HEK293 (cell line): ENCODE measurements at regions not wholly inside any gene's neighbourhood (a gene's known extent, or its start where the extent isn't known, plus 50 kb on each side); places are given as distances from the start of the nearest gene placed in this dataset.

Experiments
- CTCF ChIA-PET: fragments of 350-600 bp; formaldehyde crosslinking; extraction: SDS; loops from one replicate; lab custom pipeline; 2021; ENCODE audit warnings: antibody characterized with exemption; lab: Yijun Ruan, JAX
- POLR2A ChIA-PET: fragments of 300-600 bp; formaldehyde crosslinking; extraction: SDS; loops from one replicate; lab custom pipeline; 2020; ENCODE audit warnings: antibody characterized with exemption, inconsistent platforms; lab: Yijun Ruan, JAX
- H3K27ac ChIP-seq: fragments of 200-500 bp; sonication (Bioruptor generic); 2 replicates; pipeline ENCODE4 v1.5.1; 2014; ENCODE audit warnings: low read depth, low read length, control low read depth, inconsistent platforms; ENCODE audit errors: extremely low read depth
- H3K36me3 ChIP-seq, 2 experiments: fragments of 200-500 bp in 1 of 2; sonication (Bioruptor generic) in 1 of 2; 1 replicate in 1 of 2; 2 replicates in 1 of 2; pipeline ENCODE4 v1.5.1; 2014 to 2017; ENCODE audit warnings: inconsistent platforms in 2 of 2, low read length in 2 of 2; ENCODE audit not compliant: control insufficient read depth in 2 of 2, insufficient read depth in 1 of 2
- H3K4me1 ChIP-seq: fragments of 200-500 bp; sonication (Bioruptor generic); 2 replicates; pipeline ENCODE4 v1.5.1; 2014; ENCODE audit warnings: mild to moderate bottlenecking, low read length, inconsistent platforms; ENCODE audit not compliant: control insufficient read depth, insufficient read depth
- H3K4me3 ChIP-seq: 2 replicates; pipeline ENCODE4 v1.5.1; 2011; ENCODE audit warnings: low read depth, mild to moderate bottlenecking, control low read depth, low read length, moderate library complexity
- H3K9me3 ChIP-seq: fragments of 200-500 bp; sonication (Bioruptor generic); 2 replicates; pipeline ENCODE4 v1.5.1; 2014; ENCODE audit warnings: low read depth, low read length, inconsistent platforms; ENCODE audit not compliant: control insufficient read depth, insufficient read depth
- BCL11B ChIP-seq: fragments of 450-650 bp; formaldehyde crosslinking; IDR thresholded peaks from 2 replicates; pipeline ENCODE4 v1.5.1; 2016; ENCODE audit warnings: low read depth, missing biosample characterization, missing genetic modification characterization
- FEZF1 ChIP-seq: fragments of 450-650 bp; formaldehyde crosslinking; IDR thresholded peaks from 2 replicates; pipeline ENCODE4 v1.5.1; 2016; ENCODE audit warnings: missing biosample characterization, missing genetic modification characterization
- KLF16 ChIP-seq: fragments of 450-650 bp; formaldehyde crosslinking; IDR thresholded peaks from 2 replicates; pipeline ENCODE4 v1.5.1; 2017; ENCODE audit warnings: missing biosample characterization, missing genetic modification characterization
- KLF7 ChIP-seq: fragments of 450-650 bp; formaldehyde crosslinking; IDR thresholded peaks from 2 replicates; pipeline ENCODE4 v1.5.1; 2016; ENCODE audit warnings: missing biosample characterization, missing genetic modification characterization, borderline replicate concordance
- MYNN ChIP-seq: fragments of 450-650 bp; formaldehyde crosslinking; IDR thresholded peaks from 2 replicates; pipeline ENCODE4 v1.5.1; 2016; ENCODE audit warnings: missing biosample characterization, missing genetic modification characterization, borderline replicate concordance
- PRDM6 ChIP-seq: fragments of 450-650 bp; formaldehyde crosslinking; IDR thresholded peaks from 2 replicates; pipeline ENCODE4 v1.5.1; 2017; ENCODE audit warnings: missing biosample characterization, missing genetic modification characterization
- TRIM28 ChIP-seq: IDR thresholded peaks from 2 replicates; pipeline ENCODE4 v1.6.1; 2011; ENCODE audit warnings: low read length, control low read depth, borderline replicate concordance
- YY1 ChIP-seq: fragments of 450-650 bp; formaldehyde crosslinking; IDR thresholded peaks from 2 replicates; pipeline ENCODE4 v1.5.1; 2018; ENCODE audit warnings: missing biosample characterization, missing genetic modification characterization
- ZBTB17 ChIP-seq: fragments of 450-650 bp; formaldehyde crosslinking; IDR thresholded peaks from 2 replicates; pipeline ENCODE4 v1.5.1; 2016; ENCODE audit warnings: missing biosample characterization, missing genetic modification characterization
- ZBTB8A ChIP-seq: fragments of 450-650 bp; formaldehyde crosslinking; IDR thresholded peaks from 2 replicates; pipeline ENCODE4 v1.5.1; 2016; ENCODE audit warnings: missing biosample characterization, missing genetic modification characterization
- ZNF214 ChIP-seq: fragments of 450-650 bp; formaldehyde crosslinking; IDR thresholded peaks from 2 replicates; pipeline ENCODE4 v1.5.1; 2017; ENCODE audit warnings: missing biosample characterization, mild to moderate bottlenecking, missing genetic modification characterization, borderline replicate concordance
- ZNF274 ChIP-seq, 2 experiments: fragments of 200-500 bp in 1 of 2; fragments of 450-650 bp in 1 of 2; sonication (Bioruptor generic) in 1 of 2; formaldehyde crosslinking in 1 of 2; IDR thresholded peaks; 2 replicates each; pipeline versions ENCODE4 v1.5.1 to v1.6.1; 2014 to 2016; ENCODE audit warnings: borderline replicate concordance in 1 of 2, inconsistent platforms in 1 of 2, low read length in 1 of 2, missing biosample characterization in 1 of 2, missing genetic modification characterization in 1 of 2
- ZNF433 ChIP-seq: fragments of 450-650 bp; formaldehyde crosslinking; IDR thresholded peaks from 2 replicates; pipeline ENCODE4 v1.5.1; 2016; ENCODE audit warnings: missing biosample characterization, missing genetic modification characterization, low read depth
- ZNF530 ChIP-seq: fragments of 450-650 bp; formaldehyde crosslinking; IDR thresholded peaks from 2 replicates; pipeline ENCODE4 v1.5.1; 2016; ENCODE audit warnings: low read depth, missing biosample characterization, missing genetic modification characterization
- ZNF548 ChIP-seq: fragments of 450-650 bp; formaldehyde crosslinking; IDR thresholded peaks from 2 replicates; pipeline ENCODE4 v1.5.1; 2016; ENCODE audit warnings: missing biosample characterization, missing genetic modification characterization
- ZNF600 ChIP-seq: fragments of 450-650 bp; formaldehyde crosslinking; IDR thresholded peaks from 2 replicates; pipeline ENCODE4 v1.5.1; 2016; ENCODE audit warnings: missing biosample characterization, missing genetic modification characterization
- ZNF707 ChIP-seq: fragments of 450-650 bp; formaldehyde crosslinking; IDR thresholded peaks from 2 replicates; pipeline ENCODE4 v1.5.1; 2016; ENCODE audit warnings: missing biosample characterization, missing genetic modification characterization
- ZNF791 ChIP-seq: fragments of 450-650 bp; formaldehyde crosslinking; IDR thresholded peaks from 2 replicates; pipeline ENCODE4 v1.5.1; 2016; ENCODE audit warnings: missing biosample characterization, missing genetic modification characterization
- ZSCAN30 ChIP-seq: fragments of 450-650 bp; IDR thresholded peaks from 2 replicates; pipeline ENCODE4 v1.5.1; 2018; ENCODE audit warnings: missing biosample characterization, mild to moderate bottlenecking, missing genetic modification characterization, moderate library complexity
- TF ChIP-seq, protein P1 (sequence below): fragments of 450-650 bp; formaldehyde crosslinking; IDR thresholded peaks from 2 replicates; pipeline ENCODE4 v1.5.1; 2017; ENCODE audit warnings: missing biosample characterization, missing genetic modification characterization
- TF ChIP-seq, protein P2 (sequence below): fragments of 450-650 bp; formaldehyde crosslinking; IDR thresholded peaks from 2 replicates; pipeline ENCODE4 v1.5.1; 2016; ENCODE audit warnings: missing biosample characterization, missing genetic modification characterization

- TF ChIP-seq ZBTB17 (tag by site-specific recombination) (no peak), TRIM28 (no peak), ZNF214 (tag by site-specific recombination) (no peak), ZSCAN30 (tag by site-specific recombination) (no peak), ZNF600 (tag by site-specific recombination) (no peak), ZNF548 (tag by site-specific recombination) (no peak)
These were observed 72.2 kb upstream of the ADRB1 start (continued) for GRCh38 chr10:113971349-113971973.

- ChIA-PET CTCF (no interaction called here), POLR2A (no interaction called here)
- no peak overlapping the region for H3K27ac ChIP-seq
- H3K9me3 ChIP-seq, result no peaks in the 10 kb centered on the region
- TF ChIP-seq, protein P1, sequence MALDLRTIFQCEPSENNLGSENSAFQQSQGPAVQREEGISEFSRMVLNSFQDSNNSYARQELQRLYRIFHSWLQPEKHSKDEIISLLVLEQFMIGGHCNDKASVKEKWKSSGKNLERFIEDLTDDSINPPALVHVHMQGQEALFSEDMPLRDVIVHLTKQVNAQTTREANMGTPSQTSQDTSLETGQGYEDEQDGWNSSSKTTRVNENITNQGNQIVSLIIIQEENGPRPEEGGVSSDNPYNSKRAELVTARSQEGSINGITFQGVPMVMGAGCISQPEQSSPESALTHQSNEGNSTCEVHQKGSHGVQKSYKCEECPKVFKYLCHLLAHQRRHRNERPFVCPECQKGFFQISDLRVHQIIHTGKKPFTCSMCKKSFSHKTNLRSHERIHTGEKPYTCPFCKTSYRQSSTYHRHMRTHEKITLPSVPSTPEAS, result no peak
- TF ChIP-seq ZBTB8A (tag by site-specific recombination), result no peak
- TF ChIP-seq ZNF791 (tag by site-specific recombination), result no peak
- TF ChIP-seq, all 188 proteins: peak for 0
- Histone ChIP-seq H3K4me3 (no peak overlapping the region), H3K4me1 (no peaks in the 10 kb centered on the region), H3K36me3 (no peaks in the 10 kb centered on the region)
These were observed 66.5 kb upstream of the ADRB1 start for GRCh38 chr10:113977174-113977573.

GRCh38 chr10:113978802-113979201, 64.9 kb upstream of the ADRB1 start:
- no peaks in the 10 kb centered on the region for H3K36me3 ChIP-seq
- TF ChIP-seq KLF7 (tag by site-specific recombination) (no peak), ZNF433 (tag by site-specific recombination) (no peak), MYNN (tag by site-specific recombination) (no peak), FEZF1 (tag by site-specific recombination) (no peak), ZNF707 (tag by site-specific recombination) (no peak), ZNF274 (IDR thresholded peaks at IDR 0.05; ENCODE audit: low read length) (no peak), ZNF274 (tag by site-specific recombination; IDR thresholded peaks at IDR 0.05; ENCODE audit: borderline replicate concordance) (no peak), ZNF548 (tag by site-specific recombination) (no peak), KLF16 (tag by site-specific recombination) (no peak), BCL11B (no peak), PRDM6 (tag by site-specific recombination) (no peak), YY1 (tag by site-specific recombination) (no peak), ZNF530 (tag by site-specific recombination) (no peak)
- TF ChIP-seq, protein P2, sequence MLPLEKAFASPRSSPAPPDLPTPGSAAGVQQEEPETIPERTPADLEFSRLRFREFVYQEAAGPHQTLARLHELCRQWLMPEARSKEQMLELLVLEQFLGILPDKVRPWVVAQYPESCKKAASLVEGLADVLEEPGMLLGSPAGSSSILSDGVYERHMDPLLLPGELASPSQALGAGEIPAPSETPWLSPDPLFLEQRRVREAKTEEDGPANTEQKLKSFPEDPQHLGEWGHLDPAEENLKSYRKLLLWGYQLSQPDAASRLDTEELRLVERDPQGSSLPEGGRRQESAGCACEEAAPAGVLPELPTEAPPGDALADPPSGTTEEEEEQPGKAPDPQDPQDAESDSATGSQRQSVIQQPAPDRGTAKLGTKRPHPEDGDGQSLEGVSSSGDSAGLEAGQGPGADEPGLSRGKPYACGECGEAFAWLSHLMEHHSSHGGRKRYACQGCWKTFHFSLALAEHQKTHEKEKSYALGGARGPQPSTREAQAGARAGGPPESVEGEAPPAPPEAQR (tag by site-specific recombination), result no peak
- TF ChIP-seq, all 188 proteins: peak for 0
- CTCF ChIA-PET, result interaction anchor here (0.9 kb wide), 1 partner anchor 11 kb away, joined by 4 read pairs; no protein-coding TSS in a partner anchor
- Histone ChIP-seq H3K9me3 (no peaks in the 10 kb centered on the region), H3K4me1 (no peaks in the 10 kb centered on the region), H3K27ac (no peak overlapping the region), H3K4me3 (no peak overlapping the region)
- POLR2A ChIA-PET, result no interaction called here
